ENCODE measurements at regions not wholly inside any gene's neighbourhood (a gene's known extent, or its start where the extent isn't known, plus 50 kb on each side); places are given as distances from the start of the nearest gene placed in this dataset.
"Not testable (repeated sequence)": the region's sequence is repeated elsewhere in the genome, so short reads cannot be mapped to it uniquely, and the experiment has no call there.

DNA sequence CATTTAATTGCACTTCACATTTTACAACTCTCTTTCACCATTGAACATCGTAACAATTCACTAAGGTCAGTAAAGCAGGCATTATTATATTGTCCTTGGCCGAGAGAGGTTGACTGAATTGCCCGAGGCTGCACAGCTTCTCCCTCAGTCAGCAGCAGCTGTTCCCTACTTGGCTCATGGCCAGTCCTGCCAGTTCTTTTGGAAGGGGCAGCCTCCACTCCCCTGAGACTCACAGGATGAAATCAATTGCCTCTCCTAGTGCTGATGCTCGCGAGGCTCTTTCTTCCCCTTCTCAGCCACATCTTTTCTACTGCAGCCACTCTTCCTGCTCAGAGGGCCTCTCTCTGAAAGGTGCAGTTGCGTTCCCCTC, 79.9 kb upstream of the KCNA1 start:
- no peaks in the 10 kb centered on the region for H3K9me3 ChIP-seq
- TF ChIP-seq, protein P1, sequence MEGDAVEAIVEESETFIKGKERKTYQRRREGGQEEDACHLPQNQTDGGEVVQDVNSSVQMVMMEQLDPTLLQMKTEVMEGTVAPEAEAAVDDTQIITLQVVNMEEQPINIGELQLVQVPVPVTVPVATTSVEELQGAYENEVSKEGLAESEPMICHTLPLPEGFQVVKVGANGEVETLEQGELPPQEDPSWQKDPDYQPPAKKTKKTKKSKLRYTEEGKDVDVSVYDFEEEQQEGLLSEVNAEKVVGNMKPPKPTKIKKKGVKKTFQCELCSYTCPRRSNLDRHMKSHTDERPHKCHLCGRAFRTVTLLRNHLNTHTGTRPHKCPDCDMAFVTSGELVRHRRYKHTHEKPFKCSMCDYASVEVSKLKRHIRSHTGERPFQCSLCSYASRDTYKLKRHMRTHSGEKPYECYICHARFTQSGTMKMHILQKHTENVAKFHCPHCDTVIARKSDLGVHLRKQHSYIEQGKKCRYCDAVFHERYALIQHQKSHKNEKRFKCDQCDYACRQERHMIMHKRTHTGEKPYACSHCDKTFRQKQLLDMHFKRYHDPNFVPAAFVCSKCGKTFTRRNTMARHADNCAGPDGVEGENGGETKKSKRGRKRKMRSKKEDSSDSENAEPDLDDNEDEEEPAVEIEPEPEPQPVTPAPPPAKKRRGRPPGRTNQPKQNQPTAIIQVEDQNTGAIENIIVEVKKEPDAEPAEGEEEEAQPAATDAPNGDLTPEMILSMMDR (IDR thresholded peaks at IDR 0.05; ENCODE audit: low read depth, low read length) = no peak
- H3K27me3 ChIP-seq = peaks cover 12% of the 10 kb centered on the region
- no peaks in the 10 kb centered on the region; the same call in 1 of the 2 replicates for H3K4me1 ChIP-seq
- no peaks in the 10 kb centered on the region for H3K36me3 ChIP-seq
- peak; percentile 50 for DNase-seq
- no peak overlapping the region for H3K4me3 ChIP-seq (ENCODE audit: low read depth, low read length)

DNA sequence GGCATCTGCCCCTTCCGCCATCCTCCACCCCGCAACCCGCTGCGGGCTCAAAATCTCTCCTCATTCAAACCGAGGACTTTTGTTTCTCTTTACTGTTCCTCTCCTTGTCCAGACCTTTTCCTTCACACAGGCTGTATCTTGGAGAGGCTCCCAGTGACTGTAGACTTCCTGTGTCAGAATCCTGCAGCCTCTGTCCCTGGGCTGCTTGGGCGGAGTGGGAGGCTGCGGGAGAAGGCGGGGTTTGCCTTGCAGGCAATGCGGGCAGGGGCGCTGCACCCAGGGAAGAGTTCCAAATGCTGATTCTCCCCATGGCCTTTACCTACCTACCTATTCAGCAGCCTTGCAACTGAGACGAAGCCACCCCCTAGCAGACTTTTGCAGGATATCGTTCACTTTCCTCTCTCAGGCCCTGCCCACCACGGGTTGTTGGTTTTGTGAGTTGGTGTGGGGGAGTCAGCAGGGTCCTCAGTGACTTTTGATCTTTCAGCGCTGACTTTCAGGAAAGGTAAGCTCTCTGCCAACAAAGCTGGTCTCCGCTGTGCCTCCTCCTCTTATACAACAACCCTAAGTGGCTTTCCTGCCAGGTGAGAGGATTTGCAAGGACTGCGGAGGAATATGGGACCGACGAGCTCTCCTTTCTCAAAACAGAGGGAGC, 79.0 kb upstream of the KCNA1 start:
- no peaks in the 10 kb centered on the region for H3K36me3 ChIP-seq
- peaks cover 12% of the 10 kb centered on the region for H3K27me3 ChIP-seq
- TF ChIP-seq, protein P1 (IDR thresholded peaks at IDR 0.05; ENCODE audit: low read depth, low read length) = no peak
- DNase-seq = no peak
- H3K4me3 ChIP-seq (ENCODE audit: low read depth, low read length) = no peak overlapping the region
- H3K9me3 ChIP-seq = no peaks in the 10 kb centered on the region
- H3K4me1 ChIP-seq = no peaks in the 10 kb centered on the region; the same call in 1 of the 2 replicates

DNA sequence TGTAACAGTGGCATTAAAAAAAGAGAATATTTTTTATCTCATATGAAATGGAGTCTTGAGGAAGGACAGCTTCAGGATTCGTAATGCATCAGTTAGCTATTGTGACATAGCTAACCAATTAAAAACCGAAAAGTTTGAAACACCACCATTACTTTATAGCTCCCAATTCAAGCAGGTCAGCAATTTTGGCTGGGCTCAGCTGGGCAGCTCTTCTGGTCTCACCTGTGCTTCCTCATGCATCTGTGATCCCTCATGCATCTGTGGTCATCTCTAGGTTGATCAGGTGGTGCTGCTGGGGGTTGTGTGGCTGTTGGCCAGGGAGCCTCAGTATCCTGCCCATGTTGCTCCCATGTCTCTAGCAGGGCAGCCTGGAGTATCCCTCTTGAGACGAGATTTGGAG, 76.7 kb upstream of the KCNA1 start:
- H3K4me1 ChIP-seq = no peaks in the 10 kb centered on the region; the same call in 1 of the 2 replicates
- H3K36me3 ChIP-seq = no peaks in the 10 kb centered on the region
- H3K27me3 ChIP-seq = peaks cover 8% of the 10 kb centered on the region
- H3K4me3 ChIP-seq (ENCODE audit: low read depth, low read length) = no peak overlapping the region
- H3K9me3 ChIP-seq = no peaks in the 10 kb centered on the region
- DNase-seq = no peak
- TF ChIP-seq, protein P1 (IDR thresholded peaks at IDR 0.05; ENCODE audit: low read depth, low read length) = no peak

DNA sequence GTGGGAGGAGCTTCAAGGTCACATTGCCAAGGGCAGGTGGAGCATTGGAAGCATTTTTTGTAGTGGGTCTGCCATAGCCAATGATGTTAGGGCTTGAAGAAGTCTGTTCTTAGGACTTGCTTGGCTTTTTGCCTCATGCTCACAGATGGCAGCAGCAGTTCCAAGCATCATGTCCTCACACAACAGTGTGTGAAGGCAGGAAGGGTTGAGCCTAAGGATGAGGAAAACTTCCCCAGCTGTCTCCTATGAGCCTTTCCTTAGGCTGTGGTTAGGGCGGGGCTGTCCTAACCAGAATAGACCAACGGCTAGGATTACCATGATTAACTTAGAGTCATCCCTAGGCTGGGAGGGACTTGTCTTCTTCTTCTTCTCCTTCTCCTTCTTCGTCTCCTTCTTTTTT, 76.2 kb upstream of the KCNA1 start:
- H3K27me3 ChIP-seq = peaks cover 5% of the 10 kb centered on the region
- no peaks in the 10 kb centered on the region for H3K36me3 ChIP-seq
- no peaks in the 10 kb centered on the region for H3K9me3 ChIP-seq
- no peak overlapping the region for H3K4me3 ChIP-seq (ENCODE audit: low read depth, low read length)
- no peaks in the 10 kb centered on the region; the same call in 1 of the 2 replicates for H3K4me1 ChIP-seq
- TF ChIP-seq, protein P1 (IDR thresholded peaks at IDR 0.05; ENCODE audit: low read depth, low read length) = no peak
- DNase-seq = no peak

DNA sequence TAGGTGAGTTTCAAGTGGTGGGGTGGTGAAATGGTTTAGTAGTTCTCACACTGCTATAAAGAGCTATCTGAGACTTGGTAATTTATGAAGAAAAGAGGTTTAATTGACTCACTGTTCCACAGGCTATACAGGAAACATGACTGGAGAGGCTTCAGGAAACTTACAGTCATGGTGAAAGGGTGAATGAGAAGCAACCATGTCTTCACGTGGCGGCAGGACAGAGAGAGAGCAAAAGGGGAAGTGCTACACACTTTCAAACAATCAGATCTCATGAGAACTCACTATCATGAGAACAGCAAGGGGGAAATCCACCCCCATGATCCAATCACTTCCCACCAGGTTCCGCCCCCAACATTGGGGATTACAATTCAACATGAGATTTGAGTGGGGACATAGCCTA, 67.3 kb upstream of the KCNA1 start:
- not testable (repeated sequence) for H3K4me1 ChIP-seq; H3K4me3 ChIP-seq (ENCODE audit: low read depth, low read length); H3K9me3 ChIP-seq; DNase-seq; H3K27me3 ChIP-seq; H3K36me3 ChIP-seq

DNA sequence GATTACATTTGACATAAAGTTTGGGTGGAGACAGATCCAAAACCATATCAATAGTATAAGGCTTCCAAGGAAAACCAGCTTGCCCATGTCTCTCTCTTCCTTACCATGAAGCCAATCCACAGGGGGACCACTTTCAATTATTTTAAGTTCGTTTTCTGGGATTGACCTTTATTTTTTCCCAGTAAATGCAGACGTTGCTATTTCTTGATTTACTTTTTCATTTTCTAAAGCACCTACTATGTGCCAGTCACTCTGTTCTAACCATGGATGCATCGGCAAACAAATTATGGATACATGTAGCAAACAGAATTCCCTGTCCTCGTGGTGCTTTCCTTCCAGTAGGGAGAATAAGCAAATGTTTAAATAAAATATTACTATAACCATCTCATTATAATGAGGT, 65.8 kb upstream of the KCNA1 start:
- DNase-seq = no peak
- H3K36me3 ChIP-seq = no peaks in the 10 kb centered on the region
- no peaks in the 10 kb centered on the region for H3K4me1 ChIP-seq
- peaks cover 5% of the 10 kb centered on the region; the same call in 1 of the 2 replicates for H3K27me3 ChIP-seq
- H3K4me3 ChIP-seq (ENCODE audit: low read depth, low read length) = no peak overlapping the region
- no peaks in the 10 kb centered on the region for H3K9me3 ChIP-seq
- TF ChIP-seq, protein P1 (IDR thresholded peaks at IDR 0.05; ENCODE audit: low read depth, low read length) = no peak

All from BE2C (cell line).